ENCODE measurements at regions not wholly inside any gene's neighbourhood (a gene's known extent, or its start where the extent isn't known, plus 50 kb on each side); places are given as distances from the start of the nearest gene placed in this dataset.

- Histone ChIP-seq H3K9ac (replicated peaks; ENCODE audit: extremely low read depth, insufficient read depth, low read length) (no peak overlapping the region), H3K9me1 (replicated peaks; ENCODE audit: control insufficient read depth, extremely low read depth, insufficient read depth, low read length) (no peaks in the 10 kb centered on the region), H3K79me2 (ENCODE audit: control insufficient read depth, insufficient read depth, low read length) (no peaks in the 10 kb centered on the region), H3K27ac (ENCODE audit: insufficient read depth, low read depth, low read length) (no peak overlapping the region), H3K4me2 (ENCODE audit: insufficient read depth, low read length) (no peak overlapping the region), H4K20me1 (replicated peaks; ENCODE audit: control insufficient read depth, extremely low read depth, insufficient read depth, low read length) (no peaks in the 10 kb centered on the region), H3K9me3 (replicated peaks; ENCODE audit: control insufficient read depth, insufficient read depth, low read length) (no peaks in the 10 kb centered on the region), H2AFZ (ENCODE audit: low read depth, low read length) (no peak overlapping the region), H3K4me1 (ENCODE audit: control insufficient read depth, extremely low read depth, insufficient read depth, low read length) (no peaks in the 10 kb centered on the region), H3K4me3 (replicated peaks in 1 of 3; ENCODE audit: insufficient read depth in 1 of 3, low read depth in 1 of 3, low read length in 3 of 3) (no peak overlapping the region), H3K36me3 (ENCODE audit: control insufficient read depth in 2 of 2, extremely low read depth in 1 of 2, insufficient read depth in 2 of 2, low read length in 2 of 2) (no peaks in the 10 kb centered on the region), H3K27me3 (ENCODE audit: control insufficient read depth in 2 of 2, insufficient read depth in 2 of 2, low read length in 2 of 2) (peaks cover 0 to 1% of the 10 kb centered on the region in 2 experiments)
- FAIRE-seq (no peak), DNase-seq (ENCODE audit: low read depth, low spot score) (no peak)
- no peak for TF ChIP-seq POLR2AphosphoS5 (IDR thresholded peaks at IDR 0.05; ENCODE audit: insufficient read depth, low read depth, low read length)
- no peak for TF ChIP-seq POLR2A (IDR thresholded peaks at IDR 0.05; ENCODE audit: low read depth, low read length)
- TF ChIP-seq FOS (IDR thresholded peaks at IDR 0.05; ENCODE audit: borderline replicate concordance, insufficient read depth, low read length): no peak
- TF ChIP-seq MAX (IDR thresholded peaks at IDR 0.05; ENCODE audit: insufficient read depth, insufficient read length): no peak
- TF ChIP-seq GATA2 (IDR thresholded peaks at IDR 0.05; ENCODE audit: insufficient read depth, insufficient read length, low read depth, low read length): no peak
- no peak for TF ChIP-seq MYC (IDR thresholded peaks at IDR 0.05; ENCODE audit: low read depth, low read length)
- no peak for TF ChIP-seq CTCF (IDR thresholded peaks at IDR 0.05; ENCODE audit: extremely low read depth in 1 of 2, insufficient read depth in 1 of 2, low read depth in 1 of 2, low read length in 2 of 2)
- TF ChIP-seq EZH2 (IDR thresholded peaks at IDR 0.05; ENCODE audit: borderline replicate concordance, low read depth, low read length, severe bottlenecking): no peak
- POLR2A ChIA-PET: no interaction called here
- dilution Hi-C loops (cut with MboI; ENCODE audit: extremely low pct_ligation_motif_present, low sequenced_read_pairs) (no loop called here), intact Hi-C loops (cut with micrococcal nuclease) (no loop called here)
- no TSS peak for BruUV-seq (replicated peaks)
- CTCF ChIA-PET: no interaction called here
Observed at GRCh38 chr12:77514511-77514910, 316.2 kb upstream of the NAV3 start.

Data from endothelial cell of umbilical vein (primary cell).